ENCODE measurements at regions not wholly inside any gene's neighbourhood (a gene's known extent, or its start where the extent isn't known, plus 50 kb on each side); places are given as distances from the start of the nearest gene placed in this dataset.

- TF ChIP-seq EZH2 (IDR thresholded peaks at IDR 0.05) (no peak), POLR2AphosphoS5 (IDR thresholded peaks at IDR 0.05; ENCODE audit: borderline replicate concordance, low read depth, low read length) (no peak)
Measured at GRCh38 chr16:85243308-85243707, 131.0 kb upstream of the CIBAR2 start.
